ENCODE measurements at regions not wholly inside any gene's neighbourhood (a gene's known extent, or its start where the extent isn't known, plus 50 kb on each side); places are given as distances from the start of the nearest gene placed in this dataset.

- no peak for DNase-seq
These were observed 546.0 kb downstream of the METTL15 start for GRCh38 chr11:28654191-28654590.

- no peak for DNase-seq
These were observed 541.7 kb downstream of the METTL15 start for GRCh38 chr11:28649922-28650321.

GRCh38 chr11:28636566-28636965, 528.4 kb downstream of the METTL15 start:
- DNase-seq, result no peak

DNA sequence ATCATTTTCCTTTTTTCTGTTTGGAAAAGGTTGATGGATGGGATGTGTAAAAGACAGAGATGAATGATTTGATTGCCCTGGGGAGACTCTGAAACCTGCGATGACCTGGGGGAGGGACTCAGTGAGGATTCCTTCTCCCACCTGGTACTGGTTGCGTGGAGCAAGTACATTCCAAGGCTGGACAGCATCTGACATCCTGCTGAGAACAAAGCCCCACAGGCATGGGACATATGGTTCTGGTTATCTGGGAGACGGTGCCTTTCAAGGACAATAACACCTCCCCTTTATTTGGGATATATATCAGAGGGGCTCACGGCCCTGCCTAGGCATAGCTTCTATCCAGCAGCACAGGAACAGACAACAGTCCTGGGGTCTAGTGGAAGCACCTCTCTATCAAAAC, 527.8 kb downstream of the METTL15 start:
- DNase-seq, result no peak

DNA sequence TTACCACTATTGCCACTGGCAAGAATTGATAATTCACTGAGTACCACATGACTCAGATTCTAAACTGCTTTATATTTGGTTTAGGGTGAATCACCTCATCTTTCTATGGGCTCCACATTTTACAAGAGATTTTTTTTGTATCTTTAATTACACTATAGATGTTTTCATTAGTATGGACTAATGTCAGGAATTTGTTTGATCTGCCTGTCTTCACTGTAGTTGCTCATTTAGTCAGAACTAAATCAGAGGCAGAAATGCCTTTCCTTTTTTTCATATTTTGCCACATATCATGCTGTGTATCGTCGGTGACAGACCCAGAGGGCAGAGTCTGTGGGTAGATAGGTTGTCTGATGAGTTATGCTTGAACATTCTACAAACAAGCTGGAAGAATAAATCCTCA, 524.1 kb downstream of the METTL15 start:
- DNase-seq, result no peak

- DNase-seq, result no peak
These were observed 523.0 kb downstream of the METTL15 start for GRCh38 chr11:28631148-28631547.

- DNase-seq, result no peak
These were observed 521.0 kb downstream of the METTL15 start for GRCh38 chr11:28629235-28629634.

DNA sequence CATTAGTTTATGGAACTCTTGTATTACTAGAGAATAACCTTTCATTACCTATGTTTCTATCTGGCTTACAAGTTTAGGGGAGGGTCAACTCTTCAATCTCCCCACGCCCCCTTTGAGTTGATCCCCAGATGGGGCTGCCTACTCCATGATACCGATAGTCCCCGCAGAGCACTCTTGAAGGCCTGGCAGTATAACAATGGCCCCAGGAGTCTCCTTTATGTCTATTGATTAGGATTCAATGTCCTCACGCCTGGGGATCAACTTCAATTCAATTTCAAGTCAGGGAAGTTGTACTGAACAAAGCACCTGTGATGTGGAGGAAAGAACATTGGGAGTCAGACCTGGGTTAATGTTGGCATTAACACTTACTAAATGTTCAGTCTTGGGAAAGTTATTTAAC, 520.2 kb downstream of the METTL15 start:
- DNase-seq, result no peak

- DNase-seq, result no peak
These were observed 519.6 kb downstream of the METTL15 start for GRCh38 chr11:28627690-28628255.

- DNase-seq, result no peak
These were observed 517.3 kb downstream of the METTL15 start for GRCh38 chr11:28625532-28625931.

DNA sequence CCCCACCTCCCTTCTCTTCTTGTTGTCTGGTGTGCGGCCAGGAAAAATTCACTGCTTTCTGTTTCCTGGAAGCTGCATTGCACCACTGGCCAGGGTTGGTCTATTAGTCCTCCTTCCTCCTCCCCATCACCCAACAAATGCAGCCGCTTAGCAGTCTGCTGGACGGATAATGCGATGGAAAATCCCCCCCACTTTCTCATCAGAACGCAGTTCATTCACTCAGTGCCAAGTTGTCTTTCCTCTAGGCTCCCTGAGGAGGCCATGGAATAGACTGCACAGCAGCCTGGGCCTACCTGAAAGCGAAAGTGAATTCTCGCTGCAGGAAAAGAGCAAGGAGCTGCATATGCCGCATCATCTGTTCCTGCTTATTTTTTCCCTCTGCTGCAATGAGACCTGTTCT, 513.6 kb downstream of the METTL15 start:
- peak; percentile 8 for DNase-seq

- DNase-seq, result no peak
These were observed 511.8 kb downstream of the METTL15 start for GRCh38 chr11:28619846-28620540.

DNA sequence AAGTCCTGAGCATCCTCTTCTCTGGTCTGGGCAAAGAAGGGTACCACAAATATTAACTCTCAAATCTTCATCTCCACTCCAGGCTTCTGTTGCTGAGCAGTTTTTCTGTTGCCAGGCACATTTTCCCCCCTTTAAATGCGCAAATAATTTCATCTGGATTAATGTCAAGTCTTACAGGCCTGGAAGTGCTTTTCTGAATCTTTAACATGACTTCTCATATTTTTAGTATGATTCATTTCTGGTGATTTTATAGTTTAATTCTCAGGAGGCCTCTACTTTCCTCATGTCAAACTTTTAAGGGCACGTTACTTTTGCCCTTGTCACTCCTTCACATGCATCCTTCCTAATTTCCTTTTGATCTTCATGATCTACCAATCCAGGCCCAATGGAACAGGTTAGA, 510.2 kb downstream of the METTL15 start:
- no peak for DNase-seq

- no peak for DNase-seq
These were observed 508.2 kb downstream of the METTL15 start for GRCh38 chr11:28616160-28616965.

DNA sequence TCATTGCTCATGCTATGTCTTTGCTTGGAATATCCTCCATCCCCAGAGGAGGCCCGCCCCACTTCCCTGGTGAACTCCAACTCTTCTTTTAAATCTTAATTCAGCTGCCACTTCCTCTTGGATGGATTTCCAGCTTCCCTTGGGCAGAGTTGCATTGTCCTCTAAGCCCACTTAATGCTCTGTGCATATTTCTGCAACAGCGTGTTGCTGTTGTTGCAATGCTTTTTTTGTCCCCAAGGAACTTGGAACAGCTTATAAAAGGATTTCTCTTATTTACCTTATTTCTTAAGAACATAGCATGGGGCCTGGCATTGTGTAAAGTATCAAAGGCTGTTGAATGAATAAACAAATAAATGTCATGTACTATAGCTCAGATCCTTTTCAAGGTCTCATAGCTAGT, 507.4 kb downstream of the METTL15 start:
- DNase-seq, result no peak

DNA sequence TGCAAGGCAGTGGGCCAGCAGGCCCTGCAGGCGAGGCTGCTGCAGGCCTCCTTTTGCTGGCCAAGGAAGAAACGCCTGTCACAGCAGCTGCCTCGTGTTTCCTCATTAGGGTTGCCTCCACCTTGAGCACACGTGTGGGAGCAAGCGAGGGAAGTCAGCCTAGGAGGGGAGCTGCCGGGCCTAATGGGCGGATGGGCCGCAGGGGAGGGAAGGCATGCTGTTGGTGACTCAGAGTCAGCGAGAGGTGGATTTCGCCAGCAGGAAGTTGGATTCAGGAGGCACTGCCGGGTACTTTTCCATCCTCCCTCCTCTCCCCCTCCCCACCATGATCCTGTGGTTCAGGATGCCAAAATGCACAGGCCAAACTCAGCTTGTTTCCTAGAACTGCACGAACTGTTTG, 498.7 kb downstream of the METTL15 start:
- DNase-seq, result no peak

DNA sequence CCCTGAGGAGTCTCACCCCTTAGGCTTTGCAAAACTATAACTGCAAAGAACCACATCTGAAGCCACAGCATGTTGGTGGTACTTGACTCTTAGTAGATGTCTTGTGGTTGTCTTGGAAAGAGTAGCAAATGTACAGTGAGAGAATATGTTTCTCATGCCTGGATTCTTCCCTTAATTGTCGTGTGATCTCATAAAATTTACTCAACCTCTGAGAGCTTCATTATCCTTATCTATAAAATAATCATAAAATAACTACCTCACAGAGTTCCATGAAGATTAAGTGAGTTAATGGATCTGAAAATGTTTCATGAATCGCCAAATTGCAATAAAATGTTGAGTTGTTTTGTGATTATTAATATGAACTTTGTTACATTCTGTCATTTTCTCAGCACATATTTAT, 491.5 kb downstream of the METTL15 start:
- no peak for DNase-seq

DNA sequence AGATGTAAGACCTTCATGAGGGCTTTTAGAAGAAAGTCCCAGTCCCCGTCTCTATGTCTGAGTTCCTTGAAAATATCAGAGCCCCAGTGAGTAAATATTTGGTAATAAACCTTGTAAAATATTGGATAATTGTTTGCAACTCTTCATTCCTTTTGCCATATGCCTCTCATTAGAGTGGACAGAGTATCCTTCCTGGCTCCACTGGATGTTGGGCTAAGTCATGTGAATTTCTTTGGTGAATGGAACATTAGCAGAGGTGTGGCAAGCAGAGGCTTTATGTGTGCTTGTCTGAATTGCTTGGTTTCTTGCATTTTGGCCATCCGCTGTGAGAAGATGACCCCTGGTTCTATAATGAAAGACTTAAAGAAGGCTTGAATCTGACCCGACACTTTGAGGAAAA, 490.3 kb downstream of the METTL15 start:
- no peak for DNase-seq

DNA sequence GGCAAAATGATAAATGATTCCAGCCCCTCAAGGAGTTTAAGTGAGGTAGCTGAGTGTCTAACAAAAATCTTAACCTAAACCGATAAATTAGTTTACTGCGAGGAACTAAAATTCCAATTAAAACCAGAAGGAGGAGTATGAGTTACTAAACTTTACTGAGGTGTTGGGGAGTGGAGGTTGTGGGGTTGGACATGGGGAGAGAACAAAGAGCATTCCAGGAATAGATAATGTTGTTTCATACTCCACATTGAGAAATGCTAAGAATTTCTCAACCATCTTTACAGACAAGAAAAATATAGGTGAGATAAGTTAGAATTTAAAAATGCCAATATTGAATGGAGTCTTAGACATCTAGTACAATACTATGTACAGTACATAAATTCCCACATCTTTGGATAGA, 488.6 kb downstream of the METTL15 start:
- DNase-seq, result no peak

DNA sequence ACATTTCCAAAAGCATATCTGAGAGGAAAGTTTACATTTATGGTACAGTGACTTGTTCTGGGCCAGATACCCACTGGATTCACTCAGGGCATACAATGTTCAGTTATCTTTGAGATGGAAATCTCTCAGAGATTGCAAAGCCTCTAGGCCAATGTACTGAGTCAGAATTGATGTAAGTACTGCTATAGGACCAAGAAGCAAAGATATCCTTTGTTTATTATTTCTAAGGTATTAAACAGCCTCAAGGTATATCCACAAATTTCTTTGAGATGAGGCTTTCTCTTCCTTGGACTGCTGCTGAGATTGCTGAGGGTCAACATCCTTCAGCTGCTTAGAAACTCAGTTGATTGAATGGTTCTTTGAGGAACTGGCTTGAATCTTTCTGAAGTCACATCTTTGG, 484.0 kb downstream of the METTL15 start:
- no peak for DNase-seq

DNA sequence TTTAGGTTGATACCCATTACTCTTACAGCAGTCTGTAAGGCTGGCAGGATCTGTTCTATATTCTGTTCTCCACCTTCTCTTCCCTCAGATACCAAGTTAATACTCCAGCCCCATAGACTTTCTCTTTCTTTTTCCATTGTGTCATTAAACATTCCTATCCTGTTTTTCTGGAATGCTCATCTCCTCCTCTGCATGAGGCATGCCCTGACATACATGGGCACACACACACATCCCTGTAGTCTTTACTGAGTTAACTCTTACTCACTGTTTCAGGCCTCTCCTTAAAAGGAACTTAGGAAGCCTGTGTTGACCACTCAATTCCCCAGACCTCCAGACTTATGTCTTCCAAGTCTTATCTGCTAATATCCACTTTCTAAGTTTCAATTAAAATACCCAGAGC, 476.8 kb downstream of the METTL15 start:
- DNase-seq, result no peak

GRCh38 chr11:28582506-28582905, 474.3 kb downstream of the METTL15 start:
- DNase-seq, result no peak

DNA sequence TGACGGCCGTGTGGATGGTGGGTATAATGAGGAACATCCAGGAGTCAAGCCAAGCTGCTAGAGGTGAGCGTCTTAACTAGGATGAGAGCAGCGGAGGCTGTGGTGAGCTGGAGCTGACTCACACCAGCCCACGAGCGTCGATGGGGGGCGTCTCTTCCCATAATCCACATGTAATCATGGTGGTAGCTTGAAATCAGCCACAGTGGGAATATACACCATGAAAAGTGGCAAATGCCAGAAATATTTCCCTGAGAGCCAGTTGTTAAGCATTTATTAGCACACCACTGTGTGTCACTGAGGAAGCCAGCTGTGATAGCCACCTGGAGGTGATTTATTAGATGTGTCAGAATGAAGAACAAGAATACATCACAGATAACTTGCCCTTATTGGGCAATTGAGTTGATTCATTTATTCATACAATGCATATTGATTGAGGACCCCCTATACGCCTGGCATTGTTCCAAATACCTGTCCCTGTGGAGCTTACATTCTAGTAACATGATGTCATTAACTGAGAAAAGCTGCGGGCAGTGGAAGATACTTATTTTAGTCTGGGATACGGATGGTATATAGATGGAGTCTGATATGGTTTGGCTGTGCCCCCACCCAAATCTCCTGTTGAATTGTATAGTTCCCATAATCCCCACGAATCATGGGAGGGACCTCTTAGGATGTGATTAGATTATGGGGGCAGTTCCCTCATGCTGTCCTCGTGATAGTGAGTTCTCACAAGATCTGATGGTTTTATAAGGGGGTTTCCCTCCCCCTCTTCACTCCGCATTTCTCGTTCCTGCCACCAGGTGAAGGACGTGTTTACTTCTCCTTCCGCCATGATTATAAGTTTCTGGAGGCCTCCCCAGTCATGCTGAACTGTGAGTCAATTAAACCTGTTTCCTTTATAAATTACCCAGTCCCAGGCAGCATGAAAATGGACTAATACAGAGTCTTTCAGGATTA, 473.4 kb downstream of the METTL15 start:
- DNase-seq, result no peak
